GM23338 (cell line): ENCODE measurements at regions not wholly inside any gene's neighbourhood (a gene's known extent, or its start where the extent isn't known, plus 50 kb on each side); places are given as distances from the start of the nearest gene placed in this dataset.

Source experiments
- ATAC-seq: fragments of 200-7000 bp; cut with Tn5 transposase; 3 replicates; pipeline ENCODE4 v1.9.1; 2020
- DNase-seq: peaks from one replicate; pipeline ENCODE4 v3.0.0-alpha.2; 2015; ENCODE audit warnings: low spot score
- H2AFZ ChIP-seq: fragments of 200-600 bp; sonication (generic); 2 replicates; pipeline ENCODE4 v1.8.0; 2016; ENCODE audit warnings: antibody characterized with exemption, mild to moderate bottlenecking, moderate library complexity
- H3F3A ChIP-seq: fragments of 200-600 bp; sonication (generic); replicated peaks from 2 replicates; pipeline ENCODE4 v1.8.0; 2017; ENCODE audit warnings: antibody characterized with exemption, mixed run types, low read depth
- H3K27ac ChIP-seq: fragments of 200-600 bp; sonication (generic); 2 replicates; pipeline ENCODE4 v1.6.1; 2016; ENCODE audit warnings: low read depth
- H3K27me3 ChIP-seq: fragments of 200-600 bp; sonication (generic); 2 replicates; pipeline ENCODE4 v1.8.0; 2016; ENCODE audit warnings: mild to moderate bottlenecking, mixed run types, moderate library complexity; ENCODE audit not compliant: insufficient read depth
- H3K36me3 ChIP-seq: fragments of 200-600 bp; sonication (generic); 2 replicates; pipeline ENCODE4 v1.8.0; 2016; ENCODE audit warnings: mild to moderate bottlenecking; ENCODE audit not compliant: insufficient read depth
- H3K4me1 ChIP-seq: fragments of 200-600 bp; sonication (generic); 2 replicates; pipeline ENCODE4 v1.8.0; 2016; ENCODE audit warnings: mild to moderate bottlenecking, moderate library complexity; ENCODE audit not compliant: insufficient read depth
- H3K4me2 ChIP-seq: fragments of 200-600 bp; sonication (generic); 2 replicates; pipeline ENCODE4 v1.7.1; 2017; ENCODE audit warnings: mixed run types
- H3K4me3 ChIP-seq: fragments of 200-600 bp; sonication (generic); 2 replicates; pipeline ENCODE4 v1.6.1; 2016; ENCODE audit warnings: mixed run types
- H3K79me2 ChIP-seq: fragments of 200-600 bp; sonication (generic); replicated peaks from 2 replicates; pipeline ENCODE4 v1.8.0; 2017; ENCODE audit warnings: mild to moderate bottlenecking; ENCODE audit not compliant: insufficient read depth
- H3K9me2 ChIP-seq: fragments of 200-600 bp; sonication (generic); 2 replicates; pipeline ENCODE4 v1.8.0; 2017; ENCODE audit not compliant: insufficient read depth
- H4K20me1 ChIP-seq: fragments of 200-600 bp; sonication (generic); replicated peaks from 2 replicates; pipeline ENCODE4 v1.8.0; 2017; ENCODE audit warnings: mild to moderate bottlenecking; ENCODE audit not compliant: insufficient read depth
- H3K27ac Mint-ChIP-seq: 2 replicates; pipeline ENCODE4 v1.8.0; 2020; ENCODE audit warnings: inconsistent platforms, mild to moderate bottlenecking, moderate library complexity, mixed read lengths
- H3K27me3 Mint-ChIP-seq: 3 replicates; pipeline ENCODE4 v1.8.0; 2022; ENCODE audit warnings: low read depth, mild to moderate bottlenecking, moderate library complexity, mixed read lengths, inconsistent platforms; ENCODE audit not compliant: insufficient read depth, poor library complexity
- H3K36me3 Mint-ChIP-seq: 3 replicates; pipeline ENCODE4 v1.8.0; 2021; ENCODE audit warnings: low read depth, mild to moderate bottlenecking, inconsistent platforms, moderate library complexity, mixed read lengths
- H3K4me1 Mint-ChIP-seq: 3 replicates; pipeline ENCODE4 v1.8.0; 2020; ENCODE audit warnings: mild to moderate bottlenecking, inconsistent platforms, mixed read lengths
- H3K4me3 Mint-ChIP-seq: 3 replicates; pipeline ENCODE4 v1.8.0; 2021; ENCODE audit warnings: moderate library complexity, mild to moderate bottlenecking, inconsistent platforms, mixed read lengths
- H3K9me3 Mint-ChIP-seq: 3 replicates; pipeline ENCODE4 v1.8.0; 2020; ENCODE audit warnings: moderate library complexity, mild to moderate bottlenecking, inconsistent platforms, mixed read lengths
- CTCF ChIP-seq, 2 experiments: fragments of 200-600 bp in 1 of 2; sonication (generic) in 1 of 2; conservative IDR thresholded peaks; 2 replicates each; pipeline versions ENCODE4 v1.5.1 to v1.6.1; 2016 to 2017; ENCODE audit warnings: antibody characterized with exemption in 2 of 2, low read depth in 2 of 2, mild to moderate bottlenecking in 2 of 2, moderate library complexity in 1 of 2
- EZH2 ChIP-seq: fragments of 200-600 bp; sonication (generic); IDR thresholded peaks from one replicate; pipeline ENCODE4 v1.8.0; 2017; ENCODE audit warnings: antibody characterized with exemption, mild to moderate bottlenecking, low read depth; ENCODE audit not compliant: unreplicated experiment
- EZH2phosphoT487 ChIP-seq: fragments of 200-600 bp; sonication (generic); IDR thresholded peaks from one replicate; pipeline ENCODE4 v1.8.1; 2018; ENCODE audit warnings: antibody characterized with exemption; ENCODE audit not compliant: unreplicated experiment
- ZNF114 ChIP-seq: fragments of 250-450 bp; sonication (Bioruptor Pico); IDR thresholded peaks from 2 replicates; pipeline ENCODE4 v1.5.0; 2020; ENCODE audit warnings: mild to moderate bottlenecking, moderate library complexity
- ZNF462 ChIP-seq: fragments of 250-450 bp; sonication (Bioruptor Pico); IDR thresholded peaks from 2 replicates; pipeline ENCODE4 v1.5.0; 2020; ENCODE audit warnings: mild to moderate bottlenecking, moderate library complexity

- no peaks in the 10 kb centered on the region for H3K79me2 ChIP-seq
- no peaks in the 10 kb centered on the region for H3K36me3 ChIP-seq
- Mint-ChIP-seq H3K4me1 (no peaks in the 10 kb centered on the region), H3K27ac (no peak overlapping the region), H3K36me3 (no peaks in the 10 kb centered on the region), H3K4me3 (no peak overlapping the region), H3K27me3 (no peaks in the 10 kb centered on the region), H3K9me3 (no peaks in the 10 kb centered on the region)
- no peaks in the 10 kb centered on the region for H3K27me3 ChIP-seq
- H2AFZ ChIP-seq: no peak overlapping the region
- DNase-seq (peak; percentile 69), ATAC-seq (peak; percentile 85)
- H3K27ac ChIP-seq: no peak overlapping the region
- no peaks in the 10 kb centered on the region for H3K4me1 ChIP-seq
- H3K4me2 ChIP-seq: no peak overlapping the region
- no peaks in the 10 kb centered on the region for H4K20me1 ChIP-seq
- no peaks in the 10 kb centered on the region for H3F3A ChIP-seq
- H3K9me2 ChIP-seq: no peaks in the 10 kb centered on the region
- H3K4me3 ChIP-seq: no peak overlapping the region
- TF ChIP-seq EZH2phosphoT487 (no peak), ZNF114 (CRISPR knock-in tag) (no peak), CTCF (conservative IDR thresholded peaks at IDR 0.05; ENCODE audit: low read depth in 2 of 2) (peak; percentile 42 to 60)
Observed at GRCh38 chr5:62780888-62781287, 202.3 kb downstream of the LRRC70 start.

- no peaks in the 10 kb centered on the region for H3K27me3 ChIP-seq
- Mint-ChIP-seq H3K27ac (no peak overlapping the region), H3K4me1 (no peaks in the 10 kb centered on the region), H3K9me3 (no peaks in the 10 kb centered on the region), H3K4me3 (no peak overlapping the region), H3K27me3 (no peaks in the 10 kb centered on the region), H3K36me3 (no peaks in the 10 kb centered on the region)
- TF ChIP-seq ZNF462 (CRISPR knock-in tag): no peak
- no peak for TF ChIP-seq EZH2
- H2AFZ ChIP-seq: no peak overlapping the region
- DNase-seq: no peak
- H3K36me3 ChIP-seq: no peaks in the 10 kb centered on the region
- no peak for ATAC-seq
- H3K27ac ChIP-seq: no peak overlapping the region
- H3K4me3 ChIP-seq: no peak overlapping the region
- H3F3A ChIP-seq: no peaks in the 10 kb centered on the region
- no peaks in the 10 kb centered on the region for H4K20me1 ChIP-seq
- no peaks in the 10 kb centered on the region for H3K79me2 ChIP-seq
- no peaks in the 10 kb centered on the region for H3K4me1 ChIP-seq
- H3K9me2 ChIP-seq: no peaks in the 10 kb centered on the region
- H3K4me2 ChIP-seq: no peak overlapping the region
Observed at GRCh38 chr5:62780230-62780629, 201.6 kb downstream of the LRRC70 start.
